ENCODE measurements at regions not wholly inside any gene's neighbourhood (a gene's known extent, or its start where the extent isn't known, plus 50 kb on each side); places are given as distances from the start of the nearest gene placed in this dataset.

GRCh38 chr6:51260003-51260402, 441.3 kb downstream of the TFAP2B start:
- ChIA-PET POLR2A (ENCODE audit: low non-redundant PET) (no interaction called here), CTCF (no interaction called here)
- no peak for TF ChIP-seq CTCF (conservative IDR thresholded peaks at IDR 0.05; ENCODE audit: low read depth)
- no peak for DNase-seq (ENCODE audit: low spot score)
- H3K27ac ChIP-seq: no peak overlapping the region

- no peak overlapping the region for H3K27ac ChIP-seq
- CTCF ChIA-PET: interaction anchor here (0.8 kb wide), 1 partner anchor 264 kb away, joined by 3 read pairs; no protein-coding TSS in a partner anchor
- POLR2A ChIA-PET (ENCODE audit: low non-redundant PET): no interaction called here
- no peak for TF ChIP-seq CTCF (conservative IDR thresholded peaks at IDR 0.05; ENCODE audit: low read depth)
- no peak for DNase-seq (ENCODE audit: low spot score)
Measured at GRCh38 chr6:51261691-51262090, 443.0 kb downstream of the TFAP2B start.

DNA sequence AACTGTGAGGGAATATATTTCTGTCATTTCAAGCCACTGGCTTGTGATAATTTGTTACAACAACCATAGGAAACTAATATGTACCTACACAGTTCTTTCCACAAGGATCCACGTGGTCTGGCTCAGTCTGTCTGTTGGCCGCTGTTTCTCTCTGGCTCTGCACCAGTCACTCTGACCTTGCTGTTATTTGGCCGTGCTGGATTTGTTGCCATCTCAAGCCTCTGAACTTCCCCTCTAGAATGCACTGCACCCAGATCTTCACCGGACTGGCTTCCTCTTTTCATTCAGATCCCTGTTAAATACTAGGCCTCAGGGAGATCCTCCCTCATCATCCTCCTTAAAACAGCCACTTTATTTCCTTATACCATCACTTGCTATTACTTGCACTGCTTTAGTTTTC, 446.8 kb downstream of the TFAP2B start:
- H3K27ac ChIP-seq: no peak overlapping the region
- DNase-seq (ENCODE audit: low spot score): no peak
- POLR2A ChIA-PET (ENCODE audit: low non-redundant PET): no interaction called here
- CTCF ChIA-PET: no interaction called here
- no peak for TF ChIP-seq CTCF (conservative IDR thresholded peaks at IDR 0.05; ENCODE audit: low read depth)

GRCh38 chr6:51266604-51267003, 447.9 kb downstream of the TFAP2B start:
- ChIA-PET CTCF (no interaction called here), POLR2A (ENCODE audit: low non-redundant PET) (no interaction called here)
- H3K27ac ChIP-seq: no peak overlapping the region
- no peak for TF ChIP-seq CTCF (conservative IDR thresholded peaks at IDR 0.05; ENCODE audit: low read depth)
- DNase-seq (ENCODE audit: low spot score): no peak

DNA sequence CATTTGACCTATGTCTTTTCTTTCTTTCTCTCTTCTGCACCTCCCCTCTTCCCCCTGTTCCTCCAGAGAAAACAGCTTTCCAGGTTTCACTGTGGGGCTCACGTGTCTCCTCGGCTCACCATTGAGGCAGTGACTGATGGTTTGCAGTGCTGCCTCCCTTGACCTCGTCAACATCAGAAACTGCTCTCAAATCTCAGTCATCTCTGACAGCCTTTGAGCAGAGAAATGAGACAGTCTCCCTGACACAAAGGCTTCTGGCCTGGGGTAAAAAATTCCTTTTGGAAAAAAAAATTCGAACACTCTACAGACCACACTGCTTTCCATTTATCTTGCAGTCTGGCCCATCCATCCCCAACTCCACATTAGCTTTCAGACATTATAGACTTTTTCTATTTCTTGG, 450.0 kb downstream of the TFAP2B start:
- CTCF ChIA-PET: interaction anchor here (0.9 kb wide), 1 partner anchor 30 kb away, joined by 3 read pairs; no protein-coding TSS in a partner anchor
- DNase-seq (ENCODE audit: low spot score): no peak
- H3K27ac ChIP-seq: no peak overlapping the region
- no peak for TF ChIP-seq CTCF (conservative IDR thresholded peaks at IDR 0.05; ENCODE audit: low read depth)
- POLR2A ChIA-PET (ENCODE audit: low non-redundant PET): no interaction called here

DNA sequence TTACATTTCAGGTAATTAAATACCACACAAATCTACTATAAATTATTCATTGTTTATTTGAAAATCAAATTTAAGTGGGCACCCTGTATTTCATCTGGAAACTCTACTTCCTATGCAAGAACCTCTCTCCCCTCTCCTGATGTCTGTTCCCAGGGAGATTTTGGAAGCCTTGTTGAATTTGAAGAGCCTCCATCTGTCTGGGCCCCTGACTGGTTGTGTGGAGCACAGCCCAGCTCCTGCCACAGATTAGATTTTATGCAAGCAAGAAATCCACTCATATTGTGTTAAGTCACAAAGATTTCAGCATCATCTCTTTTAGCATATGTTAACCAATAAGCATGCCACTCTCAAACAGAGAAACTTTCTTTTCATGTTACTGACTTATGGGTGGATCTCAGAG, 451.2 kb downstream of the TFAP2B start:
- no peak for TF ChIP-seq CTCF (conservative IDR thresholded peaks at IDR 0.05; ENCODE audit: low read depth)
- no peak for DNase-seq (ENCODE audit: low spot score)
- ChIA-PET CTCF (no interaction called here), POLR2A (ENCODE audit: low non-redundant PET) (no interaction called here)
- H3K27ac ChIP-seq: no peak overlapping the region

DNA sequence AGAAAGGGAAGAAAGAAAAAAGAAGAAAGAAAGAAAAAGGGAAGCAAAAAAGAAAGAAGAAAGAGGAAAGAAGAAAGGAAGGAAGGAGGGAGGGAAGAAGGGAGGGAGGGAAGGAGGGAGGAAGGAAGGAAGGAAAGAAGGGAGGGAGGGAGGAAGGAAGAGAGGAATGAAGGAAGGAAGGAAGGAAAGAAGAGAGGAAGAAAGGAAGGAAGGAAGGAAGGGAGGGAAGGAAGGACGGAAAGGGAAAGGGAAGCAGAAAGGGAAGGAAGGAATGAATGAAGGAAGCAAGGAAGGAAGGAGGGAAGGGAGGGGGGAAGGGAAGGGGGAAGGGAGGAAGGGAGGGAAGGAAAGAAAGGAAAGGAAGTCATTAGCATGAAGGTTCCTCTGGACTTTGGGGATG, 452.9 kb downstream of the TFAP2B start:
- CTCF ChIA-PET: no interaction called here
- POLR2A ChIA-PET (ENCODE audit: low non-redundant PET): no interaction called here
- no peak overlapping the region for H3K27ac ChIP-seq
- no peak for DNase-seq (ENCODE audit: low spot score)
- TF ChIP-seq CTCF (conservative IDR thresholded peaks at IDR 0.05; ENCODE audit: low read depth): no peak
